Endothelial cell (in vitro differentiated cells): ENCODE measurements at regions not wholly inside any gene's neighbourhood (a gene's known extent, or its start where the extent isn't known, plus 50 kb on each side); places are given as distances from the start of the nearest gene placed in this dataset.

Source experiments
- DNase-seq: peaks from one replicate; pipeline ENCODE4 v3.0.0; 2021; ENCODE audit warnings: low spot score
- H3K27ac Mint-ChIP-seq: one replicate; pipeline ENCODE4 v1.8.0; 2021; ENCODE audit warnings: mixed read lengths, inconsistent platforms; ENCODE audit not compliant: unreplicated experiment
- H3K27me3 Mint-ChIP-seq: one replicate; pipeline ENCODE4 v1.8.0; 2021; ENCODE audit warnings: mild to moderate bottlenecking, moderate library complexity, mixed read lengths, inconsistent platforms; ENCODE audit not compliant: unreplicated experiment
- H3K36me3 Mint-ChIP-seq: one replicate; pipeline ENCODE4 v1.8.0; 2021; ENCODE audit warnings: mild to moderate bottlenecking, low read depth, mixed read lengths, inconsistent platforms; ENCODE audit not compliant: unreplicated experiment
- H3K4me1 Mint-ChIP-seq: one replicate; pipeline ENCODE4 v1.8.0; 2021; ENCODE audit warnings: mild to moderate bottlenecking, mixed read lengths, inconsistent platforms; ENCODE audit not compliant: unreplicated experiment
- H3K4me3 Mint-ChIP-seq: one replicate; pipeline ENCODE4 v1.8.0; 2021; ENCODE audit warnings: mild to moderate bottlenecking, mixed read lengths, inconsistent platforms; ENCODE audit not compliant: unreplicated experiment
- H3K9me3 Mint-ChIP-seq: one replicate; pipeline ENCODE4 v1.8.0; 2021; ENCODE audit warnings: mixed read lengths, inconsistent platforms; ENCODE audit not compliant: unreplicated experiment
- CTCF ChIP-seq: fragments of 200-600 bp; sonication (generic); IDR thresholded peaks from one replicate; pipeline ENCODE4 v1.5.0; 2021; ENCODE audit warnings: antibody characterized with exemption; ENCODE audit not compliant: unreplicated experiment

- DNase-seq: no peak
- no peak overlapping the region for H3K27ac Mint-ChIP-seq
- H3K4me1 Mint-ChIP-seq: no peaks in the 10 kb centered on the region
- no peaks in the 10 kb centered on the region for H3K36me3 Mint-ChIP-seq
- H3K27me3 Mint-ChIP-seq: no peaks in the 10 kb centered on the region
- H3K9me3 Mint-ChIP-seq: no peaks in the 10 kb centered on the region
- no peak for TF ChIP-seq CTCF
- no peak overlapping the region for H3K4me3 Mint-ChIP-seq
Measured at GRCh38 chr3:105030211-105030610, 336.5 kb upstream of the ALCAM start.

- no peak for DNase-seq
- Mint-ChIP-seq H3K9me3 (no peaks in the 10 kb centered on the region), H3K4me1 (no peaks in the 10 kb centered on the region), H3K27ac (no peak overlapping the region), H3K27me3 (no peaks in the 10 kb centered on the region), H3K36me3 (no peaks in the 10 kb centered on the region), H3K4me3 (no peak overlapping the region)
- TF ChIP-seq CTCF: no peak
Measured at GRCh38 chr3:105032541-105032940, 334.2 kb upstream of the ALCAM start.

- Mint-ChIP-seq H3K27me3 (no peaks in the 10 kb centered on the region), H3K36me3 (no peaks in the 10 kb centered on the region), H3K9me3 (no peaks in the 10 kb centered on the region), H3K4me3 (no peak overlapping the region), H3K4me1 (no peaks in the 10 kb centered on the region), H3K27ac (no peak overlapping the region)
- DNase-seq: no peak
- TF ChIP-seq CTCF: no peak
Measured at GRCh38 chr3:105033081-105033480, 333.6 kb upstream of the ALCAM start.

GRCh38 chr3:105039004-105039403 is 327.7 kb upstream of the ALCAM start:
- no peak for TF ChIP-seq CTCF
- Mint-ChIP-seq H3K27me3 (no peaks in the 10 kb centered on the region), H3K9me3 (no peaks in the 10 kb centered on the region), H3K4me1 (peaks cover 8% of the 10 kb centered on the region), H3K27ac (no peak overlapping the region), H3K36me3 (no peaks in the 10 kb centered on the region), H3K4me3 (no peak overlapping the region)
- DNase-seq: no peak

- no peak for DNase-seq
- no peak overlapping the region for H3K4me3 Mint-ChIP-seq
- H3K27ac Mint-ChIP-seq: no peak overlapping the region
- no peaks in the 10 kb centered on the region for H3K36me3 Mint-ChIP-seq
- H3K9me3 Mint-ChIP-seq: no peaks in the 10 kb centered on the region
- H3K4me1 Mint-ChIP-seq: peaks cover 8% of the 10 kb centered on the region
- TF ChIP-seq CTCF: no peak
- H3K27me3 Mint-ChIP-seq: no peaks in the 10 kb centered on the region
Measured at GRCh38 chr3:105040026-105040622, 326.6 kb upstream of the ALCAM start.
